GM13976 (cell line): ENCODE measurements at regions not wholly inside any gene's neighbourhood (a gene's known extent, or its start where the extent isn't known, plus 50 kb on each side); places are given as distances from the start of the nearest gene placed in this dataset.
"Not testable (repeated sequence)": the region's sequence is repeated elsewhere in the genome, so short reads cannot be mapped to it uniquely, and the experiment has no call there.

Experiments
- DNase-seq: peaks from one replicate; pipeline ENCODE4 v3.0.0; 2012; ENCODE audit warnings: low spot score
- in situ Hi-C: fragments of 300-500 bp; cut with MboI; formaldehyde crosslinking; loops from one replicate; pipeline ENCODE4 v1.12.0; 2022; ENCODE audit warnings: low sequenced_read_pairs, mixed read lengths, inconsistent platforms; ENCODE audit not compliant: unreplicated experiment
- TF ChIP-seq, protein P1 (sequence below): IDR thresholded peaks from 2 replicates; pipeline ENCODE4 v1.5.1; 2012; ENCODE audit warnings: borderline replicate concordance, mild to moderate bottlenecking; ENCODE audit not compliant: insufficient read depth; ENCODE audit errors: extremely low read depth, missing control alignments, control extremely low read depth

GRCh38 chr1:224014330-224014649 is 99.6 kb upstream of the FBXO28 start:
- TF ChIP-seq, protein P1, sequence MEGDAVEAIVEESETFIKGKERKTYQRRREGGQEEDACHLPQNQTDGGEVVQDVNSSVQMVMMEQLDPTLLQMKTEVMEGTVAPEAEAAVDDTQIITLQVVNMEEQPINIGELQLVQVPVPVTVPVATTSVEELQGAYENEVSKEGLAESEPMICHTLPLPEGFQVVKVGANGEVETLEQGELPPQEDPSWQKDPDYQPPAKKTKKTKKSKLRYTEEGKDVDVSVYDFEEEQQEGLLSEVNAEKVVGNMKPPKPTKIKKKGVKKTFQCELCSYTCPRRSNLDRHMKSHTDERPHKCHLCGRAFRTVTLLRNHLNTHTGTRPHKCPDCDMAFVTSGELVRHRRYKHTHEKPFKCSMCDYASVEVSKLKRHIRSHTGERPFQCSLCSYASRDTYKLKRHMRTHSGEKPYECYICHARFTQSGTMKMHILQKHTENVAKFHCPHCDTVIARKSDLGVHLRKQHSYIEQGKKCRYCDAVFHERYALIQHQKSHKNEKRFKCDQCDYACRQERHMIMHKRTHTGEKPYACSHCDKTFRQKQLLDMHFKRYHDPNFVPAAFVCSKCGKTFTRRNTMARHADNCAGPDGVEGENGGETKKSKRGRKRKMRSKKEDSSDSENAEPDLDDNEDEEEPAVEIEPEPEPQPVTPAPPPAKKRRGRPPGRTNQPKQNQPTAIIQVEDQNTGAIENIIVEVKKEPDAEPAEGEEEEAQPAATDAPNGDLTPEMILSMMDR, result no peak
- in situ Hi-C loops, result no loop called here
- DNase-seq, result no peak

GRCh38 chr1:224013626-224014329 is 100.1 kb upstream of the FBXO28 start:
- in situ Hi-C loops, DNase-seq: not testable (repeated sequence)

DNA sequence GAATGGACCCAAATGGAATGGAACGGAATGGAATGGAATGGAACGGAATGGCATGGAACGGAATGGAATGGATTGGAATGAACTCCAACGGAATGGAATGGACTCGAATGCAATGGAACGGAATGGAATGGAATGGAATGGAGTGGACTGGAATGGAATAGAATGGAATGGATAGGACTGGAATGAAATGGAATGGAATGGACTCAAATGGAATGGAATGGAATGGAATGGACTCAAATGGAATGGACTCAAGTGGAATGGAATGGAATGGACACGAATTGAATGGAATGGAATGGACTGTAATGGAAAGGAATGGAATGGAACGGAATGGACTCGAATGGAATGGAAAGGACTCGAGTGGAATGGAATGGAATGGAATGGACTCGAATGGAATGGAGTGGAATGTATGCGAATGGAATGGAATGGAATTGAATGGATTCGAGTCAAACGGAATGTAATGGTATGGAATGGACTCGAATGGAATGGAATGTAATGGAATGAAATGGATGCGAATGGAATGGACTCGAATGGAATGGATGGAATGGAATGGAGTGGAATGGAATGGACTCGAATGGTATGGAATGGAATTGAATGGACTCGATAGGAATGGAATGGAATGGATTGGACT is 101.0 kb upstream of the FBXO28 start:
- in situ Hi-C loops, DNase-seq: not testable (repeated sequence)

DNA sequence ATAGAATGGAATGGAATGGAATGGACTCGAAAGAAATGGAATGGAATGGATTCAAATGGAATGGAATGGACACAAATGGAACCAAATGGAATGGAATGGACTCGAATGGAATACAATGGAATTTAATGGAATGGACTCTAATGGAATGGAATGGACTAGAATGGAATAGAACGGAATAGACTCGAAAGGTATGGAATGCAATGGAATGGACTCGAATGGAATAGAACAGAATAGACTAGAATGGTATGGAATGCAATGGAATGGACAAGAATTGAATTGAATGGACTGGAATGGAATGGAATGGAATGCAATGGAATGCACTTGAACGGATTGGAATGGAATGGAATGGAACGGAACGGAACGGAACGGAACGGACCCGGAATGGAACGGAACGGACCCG is 101.7 kb upstream of the FBXO28 start:
- in situ Hi-C loops, DNase-seq: not testable (repeated sequence)

DNA sequence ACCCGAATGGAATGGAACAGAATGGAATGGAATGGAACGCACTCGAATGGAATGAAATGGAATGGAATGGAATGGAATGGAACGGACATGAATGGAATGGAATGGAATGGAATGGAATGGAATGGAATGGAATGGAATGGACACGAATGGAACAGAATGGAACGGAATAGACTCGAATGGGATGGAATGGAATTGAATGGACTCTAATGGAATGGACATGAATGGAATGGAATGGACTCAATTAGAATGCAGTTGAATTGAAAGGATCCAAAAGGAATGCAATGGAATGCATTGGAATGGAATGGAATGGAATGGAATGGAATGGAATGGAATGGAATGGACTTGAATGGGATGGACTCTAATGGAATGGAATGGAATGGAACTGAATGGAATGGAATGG is 102.2 kb upstream of the FBXO28 start:
- DNase-seq, result not testable (repeated sequence)

GRCh38 chr1:224011153-224011552 is 102.8 kb upstream of the FBXO28 start:
- DNase-seq, in situ Hi-C loops: not testable (repeated sequence)

More for the DNA sequence above, 102.2 kb upstream of the FBXO28 start:
- in situ Hi-C loops, result not testable (repeated sequence)

- DNase-seq, in situ Hi-C loops: not testable (repeated sequence)
Observed at GRCh38 chr1:224005973-224006372, 107.9 kb upstream of the FBXO28 start.

DNA sequence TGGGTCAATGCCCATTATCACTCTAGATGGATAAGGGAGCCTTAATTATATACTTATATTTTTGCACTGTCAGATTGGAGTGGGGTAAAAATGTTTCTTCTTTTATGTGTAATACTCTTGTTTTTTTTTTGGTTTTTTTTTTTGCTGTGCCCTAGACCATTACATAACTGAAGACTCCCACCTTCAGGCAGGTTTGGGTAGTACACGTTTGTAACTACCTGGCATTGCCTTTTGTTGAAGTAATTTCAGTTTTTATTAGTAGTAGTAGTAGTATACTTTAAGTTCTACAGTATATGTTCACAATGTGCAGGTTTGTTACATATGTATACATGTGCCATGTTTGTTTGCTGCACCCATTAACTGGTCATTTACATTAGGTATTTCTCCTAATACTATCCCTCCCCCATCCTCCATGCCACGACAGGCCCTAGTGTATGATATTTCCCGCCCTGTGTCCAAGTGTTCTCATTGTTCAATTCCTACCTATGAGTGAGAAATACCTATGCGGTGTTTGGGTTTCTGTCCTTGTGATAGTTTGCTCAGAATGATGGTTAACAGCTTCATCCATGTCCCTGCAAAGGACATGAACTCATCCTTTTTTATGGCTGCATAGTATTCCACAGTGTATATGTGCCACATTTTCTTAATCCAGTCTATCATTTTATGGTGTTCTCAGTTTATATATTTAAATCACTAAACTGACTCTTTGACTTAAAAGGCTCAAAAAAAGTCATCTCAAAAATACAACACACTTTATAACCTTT is 109.2 kb upstream of the FBXO28 start:
- peak; percentile 0 for DNase-seq
- in situ Hi-C loops, result not testable (repeated sequence)

DNA sequence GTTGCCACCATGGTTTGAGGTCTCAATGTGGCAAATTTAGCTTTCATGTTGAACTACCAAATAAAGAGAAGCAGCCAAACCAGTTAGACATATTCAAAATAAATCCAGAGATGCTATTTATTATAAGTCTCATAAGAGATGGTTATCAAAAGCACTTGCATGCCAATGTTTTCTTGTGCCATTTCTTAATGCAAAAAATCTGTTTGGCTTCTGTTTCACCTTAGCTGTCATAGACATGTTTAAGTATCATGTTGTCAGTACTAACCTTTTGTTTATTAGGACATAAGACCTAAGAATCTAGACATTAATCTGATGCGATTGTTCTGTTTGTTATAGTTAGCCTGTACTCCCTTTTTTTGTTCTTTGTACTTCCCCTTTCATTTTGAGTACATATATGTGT is 110.0 kb upstream of the FBXO28 start:
- in situ Hi-C loops, DNase-seq: not testable (repeated sequence)

GRCh38 chr1:224001757-224002156 is 112.2 kb upstream of the FBXO28 start:
- DNase-seq, in situ Hi-C loops: not testable (repeated sequence)

- in situ Hi-C loops, result not testable (repeated sequence)
Observed at GRCh38 chr1:223999761-224000160, 114.2 kb upstream of the FBXO28 start.

DNA sequence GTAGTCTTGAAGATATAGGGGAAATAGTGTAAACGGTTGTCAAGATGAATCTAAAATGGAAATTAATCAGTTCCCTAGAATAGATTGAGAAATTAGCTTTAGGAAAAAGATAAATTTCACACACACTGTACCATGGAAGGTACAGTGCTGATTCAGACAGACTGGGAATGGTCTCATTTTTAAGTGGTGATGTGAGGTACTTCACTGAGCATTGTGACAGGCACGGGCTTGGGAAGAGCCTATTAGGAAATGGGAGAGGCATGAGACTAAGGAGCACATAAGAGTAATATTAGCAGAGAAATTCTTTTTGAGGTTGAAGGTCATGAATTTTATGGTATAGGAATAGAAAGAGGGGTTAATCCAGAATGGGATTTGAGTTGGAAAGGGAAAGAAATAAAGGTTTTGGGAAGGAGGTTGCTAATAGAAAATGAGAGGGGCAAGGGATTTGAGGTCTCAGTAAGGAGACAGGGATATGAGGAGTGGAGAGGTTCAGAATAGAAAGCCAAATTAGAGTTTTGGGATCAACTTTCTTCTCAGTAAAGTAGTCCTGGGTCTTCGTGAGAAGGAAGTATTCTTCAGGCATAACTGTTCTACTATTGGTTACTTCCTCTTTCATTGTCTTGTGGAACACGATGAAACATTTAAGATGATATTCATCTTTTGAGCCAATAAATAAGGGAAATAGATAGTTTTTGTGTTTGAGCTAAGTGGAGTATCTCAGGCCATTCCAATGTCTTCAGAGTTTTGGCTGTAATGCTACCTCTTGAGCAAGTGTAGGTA is 115.0 kb upstream of the FBXO28 start:
- peak; percentile 0 for DNase-seq
- in situ Hi-C loops, result not testable (repeated sequence)

More at GRCh38 chr1:223999761-224000160, 114.2 kb upstream of the FBXO28 start:
- DNase-seq, result not testable (repeated sequence)

- in situ Hi-C loops, DNase-seq: not testable (repeated sequence)
Observed at GRCh38 chr1:223996376-223996775, 117.5 kb upstream of the FBXO28 start.

GRCh38 chr1:223992456-223993246 is 121.3 kb upstream of the FBXO28 start:
- peak; percentile 89 for DNase-seq
- in situ Hi-C loops, result not testable (repeated sequence)

DNA sequence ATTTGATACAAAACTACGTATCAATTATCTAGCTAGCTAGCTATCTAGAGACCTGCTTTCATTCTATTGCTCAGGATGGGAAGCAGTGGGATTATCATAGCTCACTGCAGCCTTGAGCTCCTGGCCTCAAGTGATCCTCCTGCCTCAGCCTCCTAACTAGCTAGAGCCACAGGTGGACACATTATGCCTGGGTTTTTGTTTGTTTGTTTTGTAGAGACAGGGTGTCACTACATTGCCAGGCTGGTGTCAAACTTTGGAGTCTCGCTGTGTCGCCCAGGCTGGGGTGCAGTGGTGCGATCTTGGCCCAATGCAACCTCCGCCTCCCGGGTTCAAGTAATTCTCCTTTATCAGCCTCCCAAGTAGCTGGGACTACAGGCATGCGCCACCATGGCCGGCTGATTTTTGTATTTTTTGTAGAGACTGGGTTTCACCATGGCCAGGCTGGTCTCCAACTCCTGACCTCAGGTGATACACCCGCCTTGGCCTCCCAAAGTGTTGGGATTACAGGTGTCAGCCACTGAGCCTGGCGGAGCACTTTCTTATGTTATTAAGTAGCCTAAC is 122.5 kb upstream of the FBXO28 start:
- in situ Hi-C loops, DNase-seq: not testable (repeated sequence)

DNA sequence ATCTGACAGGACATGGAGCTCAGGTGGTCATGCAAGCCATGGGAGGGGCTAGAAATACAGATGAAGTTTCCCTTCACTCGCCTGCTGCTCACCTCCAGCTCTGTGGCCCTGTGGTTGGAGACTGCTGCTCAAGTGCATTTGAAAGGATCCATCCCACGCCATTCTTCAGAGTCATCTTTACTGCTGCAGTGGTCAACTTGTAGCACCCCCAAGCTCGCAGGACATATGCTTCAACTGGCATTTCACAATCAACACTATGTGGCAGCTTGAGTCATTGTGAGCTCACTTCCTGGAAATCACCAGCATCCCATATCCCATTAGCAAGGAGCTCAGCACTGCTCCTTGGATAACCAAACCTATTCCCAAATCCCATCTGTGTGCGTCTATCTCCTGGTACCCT is 116.2 kb upstream of the TP53BP2 start:
- DNase-seq, in situ Hi-C loops: not testable (repeated sequence)
